Psoas muscle (tissue), 7 donors: ENCODE measurements at regions not wholly inside any gene's neighbourhood (a gene's known extent, or its start where the extent isn't known, plus 50 kb on each side); places are given as distances from the start of the nearest gene placed in this dataset.

Source experiments
- ATAC-seq, 4 donors: fragments of 200-7000 bp; cut with Tn5 transposase; one replicate each; pipeline ENCODE4 v1.9.1; 2020; ENCODE audit warnings: moderate library complexity in 3 of 4, mild to moderate bottlenecking in 2 of 4
- DNase-seq, 2 donors: peaks; one replicate each; pipeline ENCODE4 v3.0.0-alpha.2; 2020
- H3K27ac ChIP-seq: fragments of 200-600 bp; one replicate; pipeline ENCODE4 v1.8.0; 2022
- H3K27me3 ChIP-seq, 3 donors: fragments of 200-600 bp in 1 of 3; one replicate each; pipeline versions ENCODE4 v1.6.1 to v1.8.0; 2013 to 2022; ENCODE audit warnings: low read length in 2 of 3, mild to moderate bottlenecking in 2 of 3, moderate library complexity in 1 of 3; ENCODE audit not compliant: insufficient read depth in 3 of 3
- H3K36me3 ChIP-seq, 2 donors: fragments of 200-600 bp in 1 of 2; one replicate each; pipeline versions ENCODE4 v1.6.1 to v1.8.0; 2013 to 2022; ENCODE audit warnings: low read depth in 1 of 2, mild to moderate bottlenecking in 1 of 2, moderate library complexity in 1 of 2; ENCODE audit not compliant: insufficient read depth in 1 of 2
- H3K4me1 ChIP-seq: fragments of 200-600 bp; one replicate; pipeline ENCODE4 v1.8.0; 2022
- H3K4me3 ChIP-seq: fragments of 200-600 bp; one replicate; pipeline ENCODE4 v1.8.0; 2022; ENCODE audit warnings: mild to moderate bottlenecking
- H3K9me3 ChIP-seq: fragments of 200-600 bp; one replicate; pipeline ENCODE4 v1.8.0; 2022
- CTCF ChIP-seq: fragments of 200-600 bp; IDR thresholded peaks from one replicate; pipeline ENCODE4 v1.8.0; 2022; ENCODE audit warnings: antibody characterized with exemption
- WGBS, 3 donors: extraction: QIAGEN DNeasy Blood & Tissue Kit; methylation state at CpG; one replicate each; pipeline versions ENCODE4 v1.1.6 to v1.1.7; 2013; 5-methylcytosine and 5-hydroxymethylcytosine counted together
- intact Hi-C, 2 donors: fragments of 100-400 bp; cut with DNase I; formaldehyde crosslinking; loops; one replicate each; pipeline versions ENCODE4 v1.11.0 to v1.14.2; 2022
- donor health status: healthy with polysubstance abuse.
- donor health status: DM: no; HTN: no; CAD: no; lungs with moderate emphysema.
- donor health status: Bipolar disorder and iron deficiency.
- donor health status: healthy.
- donor health status: DM: yes; HTN: yes; CAD: no.
- donor health status: DM: no; HTN: no; CAD: no.
- donor health status: DM: yes; HTN: yes; CAD: no.

- no peaks in the 10 kb centered on the region for H3K9me3 ChIP-seq
- ATAC-seq = no peak
- intact Hi-C loops = no loop called here
- H3K36me3 ChIP-seq = no peaks in the 10 kb centered on the region
- TF ChIP-seq CTCF = no peak
- H3K27me3 ChIP-seq = no peaks in the 10 kb centered on the region
- H3K4me3 ChIP-seq = no peak overlapping the region
- no peak overlapping the region for H3K27ac ChIP-seq
- no peak for DNase-seq
- 38 to 57% (median 47%) methylated on average over 3 of the region's 3 CpGs for WGBS, 3 donors
- no peaks in the 10 kb centered on the region for H3K4me1 ChIP-seq
Measured at GRCh38 chr18:64872710-64873458, 724.0 kb upstream of the LINC00305 start.

GRCh38 chr18:64854112-64854511 is 705.2 kb upstream of the LINC00305 start:
- Histone ChIP-seq H3K36me3 (no peaks in the 10 kb centered on the region), H3K27ac (no peak overlapping the region), H3K4me3 (no peak overlapping the region), H3K27me3 (no peaks in the 10 kb centered on the region), H3K9me3 (no peaks in the 10 kb centered on the region), H3K4me1 (no peaks in the 10 kb centered on the region)
- WGBS, 3 donors = 50 to 98% (median 97%) methylated on average over 1 of the region's 1 CpG
- no peak for TF ChIP-seq CTCF
- DNase-seq (no peak), ATAC-seq (no peak)
- intact Hi-C loops = no loop called here

GRCh38 chr18:64852281-64852680 is 703.4 kb upstream of the LINC00305 start:
- Histone ChIP-seq H3K4me1 (no peaks in the 10 kb centered on the region), H3K36me3 (no peaks in the 10 kb centered on the region), H3K4me3 (no peak overlapping the region), H3K27ac (no peak overlapping the region), H3K9me3 (no peaks in the 10 kb centered on the region), H3K27me3 (no peaks in the 10 kb centered on the region)
- WGBS, 3 donors = 48 to 49% (median 49%) methylated on average over 5 of the region's 5 CpGs
- ATAC-seq (no peak), DNase-seq (no peak)
- intact Hi-C loops = no loop called here
- no peak for TF ChIP-seq CTCF

GRCh38 chr18:64851726-64852125 is 702.8 kb upstream of the LINC00305 start:
- 55 to 59% (median 56%) methylated on average over 6 of the region's 6 CpGs for WGBS, 3 donors

More at GRCh38 chr18:64851726-64852125, 702.8 kb upstream of the LINC00305 start:
- no peaks in the 10 kb centered on the region for H3K9me3 ChIP-seq
- H3K36me3 ChIP-seq = no peaks in the 10 kb centered on the region
- no peak for ATAC-seq
- no peak for TF ChIP-seq CTCF
- no peak for DNase-seq
- H3K27me3 ChIP-seq = no peaks in the 10 kb centered on the region
- no peaks in the 10 kb centered on the region for H3K4me1 ChIP-seq
- intact Hi-C loops = no loop called here
- H3K27ac ChIP-seq = no peak overlapping the region
- H3K4me3 ChIP-seq = no peak overlapping the region
